Choroid plexus epithelial cell (primary cell): ENCODE measurements at regions not wholly inside any gene's neighbourhood (a gene's known extent, or its start where the extent isn't known, plus 50 kb on each side); places are given as distances from the start of the nearest gene placed in this dataset.

Source experiments
- DNase-seq: peaks from one replicate; pipeline ENCODE4 v3.0.0-alpha.2; 2010; ENCODE audit warnings: low read depth
- H3K4me3 ChIP-seq: 2 replicates; pipeline ENCODE4 v1.5.1; 2011; ENCODE audit warnings: low read depth, mild to moderate bottlenecking, control low read depth, low read length, moderate library complexity
- TF ChIP-seq, protein P1 (sequence below): conservative IDR thresholded peaks from 2 replicates; pipeline ENCODE4 v1.5.1; 2011; ENCODE audit warnings: low read depth, mild to moderate bottlenecking, control low read depth, inconsistent platforms, low read length, moderate library complexity

- no peak overlapping the region for H3K4me3 ChIP-seq
- TF ChIP-seq, protein P1, sequence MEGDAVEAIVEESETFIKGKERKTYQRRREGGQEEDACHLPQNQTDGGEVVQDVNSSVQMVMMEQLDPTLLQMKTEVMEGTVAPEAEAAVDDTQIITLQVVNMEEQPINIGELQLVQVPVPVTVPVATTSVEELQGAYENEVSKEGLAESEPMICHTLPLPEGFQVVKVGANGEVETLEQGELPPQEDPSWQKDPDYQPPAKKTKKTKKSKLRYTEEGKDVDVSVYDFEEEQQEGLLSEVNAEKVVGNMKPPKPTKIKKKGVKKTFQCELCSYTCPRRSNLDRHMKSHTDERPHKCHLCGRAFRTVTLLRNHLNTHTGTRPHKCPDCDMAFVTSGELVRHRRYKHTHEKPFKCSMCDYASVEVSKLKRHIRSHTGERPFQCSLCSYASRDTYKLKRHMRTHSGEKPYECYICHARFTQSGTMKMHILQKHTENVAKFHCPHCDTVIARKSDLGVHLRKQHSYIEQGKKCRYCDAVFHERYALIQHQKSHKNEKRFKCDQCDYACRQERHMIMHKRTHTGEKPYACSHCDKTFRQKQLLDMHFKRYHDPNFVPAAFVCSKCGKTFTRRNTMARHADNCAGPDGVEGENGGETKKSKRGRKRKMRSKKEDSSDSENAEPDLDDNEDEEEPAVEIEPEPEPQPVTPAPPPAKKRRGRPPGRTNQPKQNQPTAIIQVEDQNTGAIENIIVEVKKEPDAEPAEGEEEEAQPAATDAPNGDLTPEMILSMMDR = no peak
- DNase-seq = no peak
Observed at GRCh38 chr6:168793649-168794048, 352.7 kb downstream of the SMOC2 start.

DNA sequence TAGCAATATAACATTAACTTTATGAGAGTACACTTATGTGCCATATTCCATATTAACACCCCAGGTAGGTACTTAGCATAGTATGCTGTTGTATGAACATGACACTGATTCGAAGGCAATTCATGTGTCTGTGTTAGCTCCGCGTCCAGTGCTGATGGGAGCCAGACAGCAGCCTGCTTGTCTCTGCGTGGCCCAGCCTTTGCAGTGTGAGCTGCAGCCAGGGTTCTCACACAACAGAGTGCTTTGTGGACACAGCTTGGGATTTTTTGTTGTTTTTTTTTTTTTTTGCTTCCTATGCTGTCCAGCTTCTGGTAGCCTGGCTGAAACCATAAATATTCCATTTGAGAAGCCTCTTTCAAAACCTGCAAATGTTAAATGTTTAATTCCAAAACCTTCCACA is 350.9 kb downstream of the SMOC2 start:
- TF ChIP-seq, protein P1 = no peak
- no peak overlapping the region for H3K4me3 ChIP-seq
- no peak for DNase-seq

DNA sequence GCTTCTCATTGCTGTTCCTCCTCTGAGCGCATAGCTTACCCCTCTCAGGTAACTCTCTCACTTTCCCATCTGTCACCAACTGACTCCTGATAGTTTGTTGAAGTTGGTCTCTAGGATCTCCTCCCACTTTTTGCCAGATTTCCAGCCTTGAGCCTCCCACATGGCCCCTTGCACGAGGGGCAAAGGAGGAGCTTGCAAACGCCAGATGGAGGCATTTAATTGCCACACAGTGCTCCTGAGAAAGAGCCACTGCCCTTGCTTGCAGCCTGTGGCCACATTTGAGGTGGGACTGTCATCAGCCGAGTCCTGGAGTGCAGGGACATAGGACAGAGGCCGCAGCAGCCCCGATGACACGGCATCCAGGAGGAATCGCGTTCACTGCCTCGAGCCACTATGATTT is 348.7 kb downstream of the SMOC2 start:
- no peak overlapping the region for H3K4me3 ChIP-seq
- no peak for DNase-seq
- TF ChIP-seq, protein P1 = no peak

- DNase-seq = no peak
- TF ChIP-seq, protein P1 = no peak
- no peak overlapping the region for H3K4me3 ChIP-seq
Observed at GRCh38 chr6:168785720-168786511, 344.9 kb downstream of the SMOC2 start.

- no peak for DNase-seq
- TF ChIP-seq, protein P1 = no peak
- no peak overlapping the region for H3K4me3 ChIP-seq
Observed at GRCh38 chr6:168784426-168784825, 343.4 kb downstream of the SMOC2 start.

DNA sequence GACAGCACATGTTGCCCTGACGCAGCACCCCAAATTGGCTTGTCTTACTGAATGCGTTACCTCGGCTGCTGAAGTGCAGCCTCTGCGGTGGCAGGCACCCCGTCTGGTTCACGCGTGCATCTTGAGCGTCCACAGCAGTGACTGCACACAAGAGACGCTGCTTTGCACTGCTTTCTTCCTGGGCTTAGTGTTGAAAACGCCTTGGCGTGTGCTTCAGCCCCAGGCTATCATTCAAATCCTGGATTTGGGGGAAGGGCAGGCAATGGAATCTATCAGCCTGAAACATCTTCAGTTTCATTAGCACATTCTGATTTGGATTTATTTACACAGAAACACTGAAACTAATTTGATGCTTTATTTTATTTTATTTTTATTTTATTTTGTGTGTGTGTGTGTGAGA is 342.7 kb downstream of the SMOC2 start:
- H3K4me3 ChIP-seq = no peak overlapping the region
- no peak for DNase-seq
- TF ChIP-seq, protein P1 = no peak

- H3K4me3 ChIP-seq = no peak overlapping the region
- TF ChIP-seq, protein P1 = no peak
- no peak for DNase-seq
Observed at GRCh38 chr6:168782187-168782751, 341.3 kb downstream of the SMOC2 start.
